Keratinocyte (primary cell): ENCODE measurements at regions not wholly inside any gene's neighbourhood (a gene's known extent, or its start where the extent isn't known, plus 50 kb on each side); places are given as distances from the start of the nearest gene placed in this dataset.

ENCODE experiments used
- DNase-seq: peaks from one replicate; pipeline ENCODE4 v3.0.0-alpha.2; 2011; ENCODE audit warnings: low read depth, missing footprints, low spot score
- FAIRE-seq: peaks from 2 replicates; lab custom pipeline; 2011; peaks lifted over from hg19 to GRCh38; lab: Jason Lieb, UNC
- H2AFZ ChIP-seq: 2 replicates; pipeline ENCODE4 v1.6.0; 2012; ENCODE audit warnings: low read length, control low read depth, inconsistent platforms; ENCODE audit not compliant: control insufficient read depth
- H3K27ac ChIP-seq: 2 replicates; pipeline ENCODE4 v1.5.1; 2011; ENCODE audit warnings: low read length; ENCODE audit not compliant: control insufficient read depth, insufficient read depth
- H3K27me3 ChIP-seq: 3 replicates; pipeline ENCODE4 v1.6.0; 2011; ENCODE audit warnings: low read length; ENCODE audit not compliant: control insufficient read depth, insufficient read depth; ENCODE audit errors: extremely low read depth
- H3K36me3 ChIP-seq, 2 experiments: 2 replicates in 1 of 2; 3 replicates in 1 of 2; pipeline ENCODE4 v1.5.1; 2011; ENCODE audit warnings: low read length in 2 of 2, mild to moderate bottlenecking in 1 of 2; ENCODE audit not compliant: control insufficient read depth in 2 of 2, insufficient read depth in 2 of 2; ENCODE audit errors: extremely low read depth in 1 of 2
- H3K4me1 ChIP-seq: 3 replicates; pipeline ENCODE4 v1.5.1; 2011; ENCODE audit warnings: low read length; ENCODE audit not compliant: control insufficient read depth, insufficient read depth; ENCODE audit errors: extremely low read depth
- H3K4me2 ChIP-seq: 3 replicates; pipeline ENCODE4 v1.6.0; 2011; ENCODE audit warnings: low read depth, low read length; ENCODE audit not compliant: control insufficient read depth, insufficient read depth; ENCODE audit errors: extremely low read depth
- H3K4me3 ChIP-seq, 3 experiments: fragments of 200-600 bp in 1 of 3; sonication (generic) in 1 of 3; 2 replicates in 2 of 3; 3 replicates in 1 of 3; pipeline ENCODE4 v1.5.1; 2011 to 2016; ENCODE audit warnings: low read length in 3 of 3, mild to moderate bottlenecking in 3 of 3, control low read depth in 2 of 3, inconsistent platforms in 1 of 3, low read depth in 1 of 3, mixed read lengths in 1 of 3, mixed run types in 1 of 3, moderate library complexity in 1 of 3; ENCODE audit not compliant: control insufficient read depth in 2 of 3, insufficient read depth in 2 of 3; ENCODE audit errors: extremely low read depth in 1 of 3
- H3K79me2 ChIP-seq: 2 replicates; pipeline ENCODE4 v1.6.0; 2012; ENCODE audit warnings: low read length; ENCODE audit not compliant: control insufficient read depth, insufficient read depth
- H3K9ac ChIP-seq: 3 replicates; pipeline ENCODE4 v1.6.0; 2011; ENCODE audit warnings: low read length; ENCODE audit not compliant: control insufficient read depth, insufficient read depth; ENCODE audit errors: extremely low read depth
- H3K9me1 ChIP-seq: 3 replicates; pipeline ENCODE4 v1.6.0; 2011; ENCODE audit warnings: low read length; ENCODE audit not compliant: control insufficient read depth, insufficient read depth; ENCODE audit errors: extremely low read depth
- H3K9me3 ChIP-seq: 2 replicates; pipeline ENCODE4 v1.5.1; 2012; ENCODE audit warnings: low read depth, low read length; ENCODE audit not compliant: control insufficient read depth
- H4K20me1 ChIP-seq: 3 replicates; pipeline ENCODE4 v1.6.0; 2011; ENCODE audit warnings: low read length; ENCODE audit not compliant: control insufficient read depth, insufficient read depth; ENCODE audit errors: extremely low read depth
- EZH2 ChIP-seq: IDR thresholded peaks from one replicate; pipeline ENCODE4 v1.6.1; 2012; ENCODE audit warnings: inconsistent platforms, mild to moderate bottlenecking, low read length, moderate library complexity
- dilution Hi-C: fragments of 300-500 bp; cut with MboI; formaldehyde crosslinking; loops from one replicate; pipeline ENCODE4 v1.7.0; 2020; ENCODE audit warnings: low sequenced_read_pairs; ENCODE audit not compliant: extremely low pct_ligation_motif_present
- TF ChIP-seq, protein P1 (sequence below), 3 experiments: IDR thresholded peaks in 1 of 3; conservative IDR thresholded peaks in 1 of 3; optimal IDR thresholded peaks in 1 of 3; 2 replicates in 2 of 3; 3 replicates in 1 of 3; pipeline versions ENCODE3 to v1.5.1; 2011; ENCODE audit warnings: low read length in 3 of 3, mild to moderate bottlenecking in 3 of 3, moderate library complexity in 2 of 3, control low read depth in 1 of 3, inconsistent platforms in 1 of 3; ENCODE audit not compliant: insufficient read depth in 2 of 3; ENCODE audit errors: extremely low read depth in 1 of 3

DNA sequence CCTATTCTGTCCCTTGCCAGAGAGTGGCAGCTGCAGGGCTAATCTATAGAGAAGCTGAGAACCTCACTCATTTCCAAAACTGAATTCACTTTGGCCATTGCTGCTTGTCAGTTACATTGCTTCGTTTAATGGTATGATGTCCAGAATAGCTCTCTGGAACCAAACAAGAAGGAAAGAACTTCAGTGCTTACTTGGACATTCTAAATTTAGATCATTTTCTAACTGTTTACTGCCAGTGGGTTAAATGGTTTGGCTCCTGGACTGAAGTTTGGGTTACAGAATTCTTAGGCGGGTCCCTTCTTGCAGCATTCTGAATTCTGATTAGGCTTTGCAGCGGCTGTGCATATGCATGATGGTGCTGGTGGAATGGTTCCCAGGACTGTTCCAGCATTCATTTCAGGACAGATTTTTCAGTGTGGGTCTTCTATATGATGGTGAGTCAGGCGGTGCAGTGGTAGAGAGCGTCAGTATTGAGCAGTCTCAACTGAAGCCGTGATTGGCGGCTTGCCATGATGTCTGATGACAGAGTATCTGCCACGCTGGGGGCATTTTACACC, 148.7 kb downstream of the DYRK2 start:
- H2AFZ ChIP-seq: no peak overlapping the region
- H3K4me2 ChIP-seq: peak overlapping the region; percentile 18
- peaks cover 5% of the 10 kb centered on the region for H3K4me1 ChIP-seq
- H3K36me3 ChIP-seq: no peaks in the 10 kb centered on the region
- H3K79me2 ChIP-seq: no peaks in the 10 kb centered on the region
- no peaks in the 10 kb centered on the region for H3K9me1 ChIP-seq
- H3K27me3 ChIP-seq: no peaks in the 10 kb centered on the region
- H3K4me3 ChIP-seq: no peak overlapping the region
- H3K9me3 ChIP-seq: no peaks in the 10 kb centered on the region
- DNase-seq: no peak
- no peaks in the 10 kb centered on the region for H4K20me1 ChIP-seq
- H3K27ac ChIP-seq: no peak overlapping the region
- dilution Hi-C loops: no loop called here
- FAIRE-seq: peak; percentile 9
- H3K9ac ChIP-seq: no peak overlapping the region
- TF ChIP-seq, protein P1, sequence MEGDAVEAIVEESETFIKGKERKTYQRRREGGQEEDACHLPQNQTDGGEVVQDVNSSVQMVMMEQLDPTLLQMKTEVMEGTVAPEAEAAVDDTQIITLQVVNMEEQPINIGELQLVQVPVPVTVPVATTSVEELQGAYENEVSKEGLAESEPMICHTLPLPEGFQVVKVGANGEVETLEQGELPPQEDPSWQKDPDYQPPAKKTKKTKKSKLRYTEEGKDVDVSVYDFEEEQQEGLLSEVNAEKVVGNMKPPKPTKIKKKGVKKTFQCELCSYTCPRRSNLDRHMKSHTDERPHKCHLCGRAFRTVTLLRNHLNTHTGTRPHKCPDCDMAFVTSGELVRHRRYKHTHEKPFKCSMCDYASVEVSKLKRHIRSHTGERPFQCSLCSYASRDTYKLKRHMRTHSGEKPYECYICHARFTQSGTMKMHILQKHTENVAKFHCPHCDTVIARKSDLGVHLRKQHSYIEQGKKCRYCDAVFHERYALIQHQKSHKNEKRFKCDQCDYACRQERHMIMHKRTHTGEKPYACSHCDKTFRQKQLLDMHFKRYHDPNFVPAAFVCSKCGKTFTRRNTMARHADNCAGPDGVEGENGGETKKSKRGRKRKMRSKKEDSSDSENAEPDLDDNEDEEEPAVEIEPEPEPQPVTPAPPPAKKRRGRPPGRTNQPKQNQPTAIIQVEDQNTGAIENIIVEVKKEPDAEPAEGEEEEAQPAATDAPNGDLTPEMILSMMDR (optimal IDR thresholded peaks at IDR 0.05 in 1 of 3, IDR thresholded peaks at IDR 0.05 in 1 of 3, conservative IDR thresholded peaks at IDR 0.05 in 1 of 3; ENCODE audit: extremely low read depth in 1 of 3, insufficient read depth in 2 of 3, low read length in 3 of 3): no peak
- TF ChIP-seq EZH2: no peak

DNA sequence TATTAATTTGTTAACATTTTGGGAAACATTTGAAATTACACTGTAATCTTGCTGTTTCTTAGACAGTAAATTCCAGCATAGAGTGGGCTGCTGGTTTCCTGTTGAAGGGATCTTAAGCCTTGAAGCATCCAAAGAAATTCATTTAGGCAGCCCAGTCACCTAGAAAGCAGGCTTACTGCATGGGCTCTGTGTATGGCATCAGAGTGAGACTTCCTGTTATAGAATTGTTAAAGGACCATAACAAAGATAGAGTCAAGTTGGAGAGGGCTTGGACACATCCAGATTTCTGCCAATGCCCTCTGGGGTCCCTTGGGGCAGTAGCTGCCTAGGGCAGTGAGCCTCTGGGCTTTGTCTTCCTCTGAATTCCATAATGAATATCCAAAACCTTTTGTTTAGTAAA, 149.2 kb downstream of the DYRK2 start:
- Histone ChIP-seq H3K9ac (no peak overlapping the region), H3K9me1 (no peaks in the 10 kb centered on the region), H3K36me3 (no peaks in the 10 kb centered on the region), H3K4me1 (peaks cover 5% of the 10 kb centered on the region), H3K9me3 (no peaks in the 10 kb centered on the region), H2AFZ (no peak overlapping the region), H3K27ac (no peak overlapping the region), H3K27me3 (no peaks in the 10 kb centered on the region), H3K4me2 (peak overlapping the region; percentile 18), H4K20me1 (no peaks in the 10 kb centered on the region), H3K79me2 (no peaks in the 10 kb centered on the region), H3K4me3 (no peak overlapping the region)
- TF ChIP-seq EZH2: no peak
- TF ChIP-seq, protein P1 (optimal IDR thresholded peaks at IDR 0.05 in 1 of 3, IDR thresholded peaks at IDR 0.05 in 1 of 3, conservative IDR thresholded peaks at IDR 0.05 in 1 of 3; ENCODE audit: extremely low read depth in 1 of 3, insufficient read depth in 2 of 3, low read length in 3 of 3): no peak
- dilution Hi-C loops: no loop called here
- FAIRE-seq (no peak), DNase-seq (no peak)
